ENCODE measurements at regions not wholly inside any gene's neighbourhood (a gene's known extent, or its start where the extent isn't known, plus 50 kb on each side); places are given as distances from the start of the nearest gene placed in this dataset.

- ChIA-PET POLR2A (ENCODE audit: unreplicated experiment) (no interaction called here), CTCF (no interaction called here)
- Histone ChIP-seq H3K79me2 (ENCODE audit: low read length) (no peaks in the 10 kb centered on the region), H3K9me2 (replicated peaks; ENCODE audit: low read length) (no peaks in the 10 kb centered on the region), H3K4me3 (ENCODE audit: low read length) (no peak overlapping the region), H2AFZ (ENCODE audit: low read length) (no peak overlapping the region), H3K9me3 (ENCODE audit: low read length) (no peaks in the 10 kb centered on the region), H3K27me3 (ENCODE audit: low read length) (no peaks in the 10 kb centered on the region), H3K36me3 (ENCODE audit: low read depth, low read length) (no peaks in the 10 kb centered on the region), H3F3A (ENCODE audit: low read length, unreplicated experiment) (no peaks in the 10 kb centered on the region), H3K4me1 (ENCODE audit: insufficient read depth, low read length) (no peaks in the 10 kb centered on the region), H3K4me2 (ENCODE audit: low read length) (no peak overlapping the region), H4K20me1 (ENCODE audit: low read length) (no peaks in the 10 kb centered on the region), H3K27ac (ENCODE audit: low read length) (no peak overlapping the region), H3K9ac (ENCODE audit: low read length) (no peak overlapping the region)
- TF ChIP-seq EZH2phosphoT487 (IDR thresholded peaks at IDR 0.05; ENCODE audit: borderline replicate concordance, low read length) (no peak), EZH2 (IDR thresholded peaks at IDR 0.05; ENCODE audit: low read length, unreplicated experiment) (no peak)
- TF ChIP-seq, protein P1, sequence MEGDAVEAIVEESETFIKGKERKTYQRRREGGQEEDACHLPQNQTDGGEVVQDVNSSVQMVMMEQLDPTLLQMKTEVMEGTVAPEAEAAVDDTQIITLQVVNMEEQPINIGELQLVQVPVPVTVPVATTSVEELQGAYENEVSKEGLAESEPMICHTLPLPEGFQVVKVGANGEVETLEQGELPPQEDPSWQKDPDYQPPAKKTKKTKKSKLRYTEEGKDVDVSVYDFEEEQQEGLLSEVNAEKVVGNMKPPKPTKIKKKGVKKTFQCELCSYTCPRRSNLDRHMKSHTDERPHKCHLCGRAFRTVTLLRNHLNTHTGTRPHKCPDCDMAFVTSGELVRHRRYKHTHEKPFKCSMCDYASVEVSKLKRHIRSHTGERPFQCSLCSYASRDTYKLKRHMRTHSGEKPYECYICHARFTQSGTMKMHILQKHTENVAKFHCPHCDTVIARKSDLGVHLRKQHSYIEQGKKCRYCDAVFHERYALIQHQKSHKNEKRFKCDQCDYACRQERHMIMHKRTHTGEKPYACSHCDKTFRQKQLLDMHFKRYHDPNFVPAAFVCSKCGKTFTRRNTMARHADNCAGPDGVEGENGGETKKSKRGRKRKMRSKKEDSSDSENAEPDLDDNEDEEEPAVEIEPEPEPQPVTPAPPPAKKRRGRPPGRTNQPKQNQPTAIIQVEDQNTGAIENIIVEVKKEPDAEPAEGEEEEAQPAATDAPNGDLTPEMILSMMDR (conservative IDR thresholded peaks at IDR 0.05; ENCODE audit: low read depth, low read length), result no peak
- DNase-seq (no peak), ATAC-seq (no peak)
- intact Hi-C loops (cut with micrococcal nuclease), result no loop called here
- no TSS peak for BruUV-seq (replicated peaks)
These were observed 232.3 kb downstream of the PABPC4L start for GRCh38 chr4:133969202-133969848.

- no peaks in the 10 kb centered on the region for H4K20me1 ChIP-seq (ENCODE audit: low read length)
- no peak overlapping the region for H3K27ac ChIP-seq (ENCODE audit: low read length)
- TF ChIP-seq, protein P1 (conservative IDR thresholded peaks at IDR 0.05; ENCODE audit: low read depth, low read length), result no peak
- TF ChIP-seq EZH2phosphoT487 (IDR thresholded peaks at IDR 0.05; ENCODE audit: borderline replicate concordance, low read length) (no peak), EZH2 (IDR thresholded peaks at IDR 0.05; ENCODE audit: low read length, unreplicated experiment) (no peak)
- no TSS peak for BruUV-seq (replicated peaks)
- peak; percentile 50; the same call in 1 of the 2 replicates for ATAC-seq
- ChIA-PET POLR2A (ENCODE audit: unreplicated experiment) (no interaction called here), CTCF (no interaction called here)
- H2AFZ ChIP-seq (ENCODE audit: low read length), result 0 out of 2 replicates have a peak overlapping the region, but pooled peaks have one; percentile 4
- no peak overlapping the region for H3K4me3 ChIP-seq (ENCODE audit: low read length)
- H3F3A ChIP-seq (ENCODE audit: low read length, unreplicated experiment), result no peaks in the 10 kb centered on the region
- intact Hi-C loops (cut with micrococcal nuclease), result no loop called here
- no peak overlapping the region for H3K4me2 ChIP-seq (ENCODE audit: low read length)
- H3K4me1 ChIP-seq (ENCODE audit: insufficient read depth, low read length), result no peaks in the 10 kb centered on the region
- no peak overlapping the region for H3K9ac ChIP-seq (ENCODE audit: low read length)
- no peaks in the 10 kb centered on the region for H3K9me2 ChIP-seq (replicated peaks; ENCODE audit: low read length)
- H3K27me3 ChIP-seq (ENCODE audit: low read length), result no peaks in the 10 kb centered on the region
- no peaks in the 10 kb centered on the region for H3K79me2 ChIP-seq (ENCODE audit: low read length)
- peak; percentile 2 for DNase-seq
- H3K36me3 ChIP-seq (ENCODE audit: low read depth, low read length), result no peaks in the 10 kb centered on the region
- no peaks in the 10 kb centered on the region for H3K9me3 ChIP-seq (ENCODE audit: low read length)
These were observed 233.4 kb downstream of the PABPC4L start for GRCh38 chr4:133968174-133968573.

DNA sequence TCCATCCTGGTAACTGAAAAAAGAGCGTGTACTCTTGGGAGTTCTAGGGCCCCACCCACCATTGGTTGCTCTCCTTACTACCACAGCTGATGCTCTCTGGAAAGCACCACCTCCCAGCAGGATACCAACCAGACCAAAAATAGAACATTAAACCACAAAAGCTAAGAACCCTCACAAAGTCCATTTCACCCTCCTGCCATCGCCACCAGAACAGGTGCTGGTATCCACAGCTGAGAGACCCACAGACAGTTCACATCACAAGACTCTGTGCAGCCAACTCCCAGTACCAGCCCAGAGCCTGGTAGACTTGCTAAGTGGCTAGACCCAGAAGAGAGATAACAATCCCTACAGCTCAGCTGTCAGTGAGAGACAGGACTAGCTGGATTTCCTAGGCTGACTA is 240.6 kb downstream of the PABPC4L start:
- ATAC-seq, result no peak
- H3K9me3 ChIP-seq (ENCODE audit: low read length), result no peaks in the 10 kb centered on the region
- no peak overlapping the region for H3K9ac ChIP-seq (ENCODE audit: low read length)
- H3F3A ChIP-seq (ENCODE audit: low read length, unreplicated experiment), result no peaks in the 10 kb centered on the region
- H3K9me2 ChIP-seq (replicated peaks; ENCODE audit: low read length), result no peaks in the 10 kb centered on the region
- no TSS peak for BruUV-seq (replicated peaks)
- TF ChIP-seq, protein P1 (conservative IDR thresholded peaks at IDR 0.05; ENCODE audit: low read depth, low read length), result no peak
- TF ChIP-seq EZH2 (IDR thresholded peaks at IDR 0.05; ENCODE audit: low read length, unreplicated experiment) (no peak), EZH2phosphoT487 (IDR thresholded peaks at IDR 0.05; ENCODE audit: borderline replicate concordance, low read length) (no peak)
- no peaks in the 10 kb centered on the region for H3K79me2 ChIP-seq (ENCODE audit: low read length)
- no peaks in the 10 kb centered on the region for H3K36me3 ChIP-seq (ENCODE audit: low read depth, low read length)
- POLR2A ChIA-PET (ENCODE audit: unreplicated experiment), result no interaction called here
- H2AFZ ChIP-seq (ENCODE audit: low read length), result no peak overlapping the region
- H3K27ac ChIP-seq (ENCODE audit: low read length), result no peak overlapping the region
- H4K20me1 ChIP-seq (ENCODE audit: low read length), result no peaks in the 10 kb centered on the region
- CTCF ChIA-PET, result no interaction called here
- H3K4me3 ChIP-seq (ENCODE audit: low read length), result no peak overlapping the region
- no peaks in the 10 kb centered on the region for H3K27me3 ChIP-seq (ENCODE audit: low read length)
- no peak for DNase-seq
- H3K4me2 ChIP-seq (ENCODE audit: low read length), result no peak overlapping the region
- H3K4me1 ChIP-seq (ENCODE audit: insufficient read depth, low read length), result no peaks in the 10 kb centered on the region
- intact Hi-C loops (cut with micrococcal nuclease), result no loop called here

Data from PC-3 (cell line).